Activated gamma-delta T cell (primary cell): ENCODE measurements at regions not wholly inside any gene's neighbourhood (a gene's known extent, or its start where the extent isn't known, plus 50 kb on each side); places are given as distances from the start of the nearest gene placed in this dataset.

Source experiments
- DNase-seq: peaks from one replicate; lab custom pipeline; 2025; lab: John Stamatoyannopoulos, UW

- DNase-seq, result no peak
These were observed 50.3 kb upstream of the SORBS2 start for GRCh38 chr4:185862340-185862739.

- DNase-seq, result no peak
These were observed 52.0 kb upstream of the SORBS2 start for GRCh38 chr4:185863946-185864345.

DNA sequence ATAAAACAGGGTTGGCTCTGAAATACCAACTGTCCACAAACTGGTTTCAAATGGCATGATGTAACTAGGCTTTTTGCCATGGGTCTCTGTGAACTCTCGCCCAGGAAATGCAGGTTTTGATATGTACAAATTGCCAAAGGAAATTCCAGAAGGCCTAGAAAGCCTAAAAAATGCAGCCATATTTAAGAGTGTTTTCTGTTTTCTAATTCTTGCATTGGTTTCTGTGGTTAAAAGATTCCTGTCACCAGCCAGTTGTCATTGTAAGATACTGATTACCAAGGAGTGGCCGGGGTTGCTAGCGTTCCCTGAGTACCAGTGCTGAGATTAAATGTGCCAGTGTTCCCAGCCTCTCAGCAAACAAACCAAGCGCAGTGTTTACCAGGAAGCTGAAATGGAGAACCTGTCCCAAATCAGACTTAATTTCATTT is 53.9 kb upstream of the SORBS2 start:
- no peak for DNase-seq

GRCh38 chr4:185867770-185868169 is 55.8 kb upstream of the SORBS2 start:
- no peak for DNase-seq

- DNase-seq, result no peak
These were observed 57.0 kb upstream of the SORBS2 start for GRCh38 chr4:185868983-185869382.

DNA sequence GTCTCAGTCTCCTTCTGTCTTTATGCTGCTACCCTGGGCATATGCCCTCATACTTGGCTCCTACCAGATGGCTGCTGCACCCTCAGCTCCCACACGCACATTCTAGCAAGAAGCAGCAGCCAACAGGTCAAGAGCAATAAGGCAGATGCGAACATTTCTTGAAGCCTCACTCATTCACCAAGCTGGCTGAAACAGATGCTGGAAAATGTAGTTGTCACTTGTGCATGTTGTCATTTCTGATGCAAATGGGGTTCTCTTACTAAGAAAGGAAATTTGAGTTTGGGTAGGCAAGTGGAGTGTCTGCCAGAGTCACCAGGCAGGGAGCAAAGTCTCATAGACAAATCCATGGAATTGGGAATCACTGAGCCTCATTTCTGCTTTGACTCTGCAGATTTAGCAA is 57.4 kb upstream of the SORBS2 start:
- DNase-seq, result no peak

- no peak for DNase-seq
These were observed 58.4 kb upstream of the SORBS2 start for GRCh38 chr4:185870366-185870765.

- DNase-seq, result no peak
These were observed 60.9 kb upstream of the SORBS2 start for GRCh38 chr4:185872747-185873380.

GRCh38 chr4:185874516-185875230 is 62.7 kb upstream of the SORBS2 start:
- DNase-seq, result no peak

DNA sequence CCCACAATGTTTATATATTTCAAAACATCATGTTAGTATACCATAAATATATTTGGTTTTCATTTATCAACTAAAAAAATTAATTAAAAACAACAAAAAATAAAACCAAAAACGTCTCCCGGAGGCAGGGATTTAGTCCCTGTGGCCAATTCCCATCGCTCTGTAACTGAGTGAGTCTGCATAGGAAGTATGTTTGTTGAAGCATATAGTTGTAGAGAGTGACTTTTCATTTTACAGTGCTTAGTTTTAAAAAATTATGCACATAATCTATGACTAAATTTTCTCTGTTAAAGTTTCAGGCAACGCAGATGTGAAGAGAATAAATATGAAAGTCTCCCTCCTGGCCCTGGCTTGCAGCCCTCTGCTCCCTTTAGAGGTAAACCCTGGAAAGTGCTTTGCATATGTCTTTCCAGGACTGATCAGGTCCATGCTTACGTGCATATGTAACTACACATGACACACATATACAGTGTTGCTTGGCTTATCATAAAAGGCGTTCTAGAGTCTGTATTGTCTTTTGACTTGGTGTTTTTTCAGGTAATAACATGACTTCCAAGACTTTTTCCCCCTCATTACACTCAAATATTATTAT is 63.4 kb upstream of the SORBS2 start:
- no peak for DNase-seq

GRCh38 chr4:185878633-185879032 is 66.6 kb upstream of the SORBS2 start:
- DNase-seq, result no peak

DNA sequence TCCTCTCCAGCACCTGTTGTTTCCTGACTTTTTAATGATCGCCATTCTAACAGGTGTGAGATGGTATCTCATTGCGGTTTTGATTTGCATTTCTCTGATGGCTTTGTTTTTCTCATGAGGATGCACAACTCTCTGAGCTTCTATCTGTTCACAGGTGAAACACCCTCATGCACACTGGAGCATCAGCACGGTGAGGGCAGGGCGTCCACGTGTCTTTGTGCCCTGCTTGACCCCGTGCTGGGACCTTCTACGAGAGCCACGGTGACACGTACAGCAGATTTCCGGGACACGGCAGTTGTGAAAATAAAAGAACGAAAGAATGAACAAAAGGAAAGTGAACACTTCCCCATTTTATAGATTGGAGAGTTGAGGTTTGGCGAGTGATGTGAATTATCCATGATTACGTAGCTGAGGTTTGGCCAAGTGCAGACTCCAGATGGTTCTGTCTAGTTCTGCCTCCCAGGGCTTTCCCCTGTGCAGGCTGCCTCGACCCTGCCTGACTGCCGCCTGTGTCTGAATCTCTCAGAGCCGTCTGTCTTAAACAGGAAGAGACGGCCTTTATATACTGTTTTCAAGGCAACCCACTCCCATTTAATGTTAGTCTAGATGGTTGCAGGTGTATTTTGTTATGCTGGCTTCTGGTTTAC is 67.8 kb upstream of the SORBS2 start:
- DNase-seq, result no peak

DNA sequence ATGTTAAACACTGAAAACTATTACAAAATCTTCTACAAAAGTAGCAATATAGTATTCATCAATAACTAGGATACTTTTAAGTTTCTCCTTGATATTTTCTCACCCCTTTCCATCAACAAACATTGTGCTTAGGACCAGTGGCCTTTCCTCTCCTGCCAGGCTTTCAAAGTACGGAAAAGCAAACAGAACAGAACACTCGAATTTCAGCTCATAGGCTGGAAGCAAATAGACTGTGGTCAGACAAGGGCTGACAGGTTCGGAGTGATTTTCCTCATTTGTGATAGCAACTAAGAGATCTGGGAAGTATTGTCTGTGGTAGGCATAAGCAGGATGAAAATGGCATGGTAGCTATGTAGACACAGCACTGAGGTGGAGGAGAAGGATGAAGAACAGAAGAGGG is 68.6 kb upstream of the SORBS2 start:
- DNase-seq, result no peak

GRCh38 chr4:185881430-185881829 is 69.4 kb upstream of the SORBS2 start:
- DNase-seq, result no peak

- DNase-seq, result no peak
These were observed 71.6 kb upstream of the SORBS2 start for GRCh38 chr4:185883591-185883990.

DNA sequence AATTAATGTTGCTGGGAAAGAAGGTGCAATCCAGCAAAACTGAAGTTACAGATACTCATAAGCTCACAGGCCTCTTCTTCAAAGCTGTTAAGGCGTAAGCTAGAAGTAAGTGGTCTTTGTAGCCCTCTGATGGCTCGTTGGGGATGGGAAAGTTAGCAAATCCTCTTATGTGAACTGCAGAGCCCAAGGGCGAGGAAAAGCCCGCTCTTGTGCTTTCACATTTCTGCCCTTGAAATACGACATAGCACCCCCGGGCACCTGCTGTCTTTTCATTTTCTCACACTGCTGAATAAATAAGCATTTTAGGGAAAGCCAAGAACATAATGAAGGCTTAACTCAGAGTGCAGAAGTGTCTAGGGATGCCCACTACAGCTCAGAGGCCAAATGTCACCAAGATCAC is 73.1 kb upstream of the SORBS2 start:
- DNase-seq, result no peak

DNA sequence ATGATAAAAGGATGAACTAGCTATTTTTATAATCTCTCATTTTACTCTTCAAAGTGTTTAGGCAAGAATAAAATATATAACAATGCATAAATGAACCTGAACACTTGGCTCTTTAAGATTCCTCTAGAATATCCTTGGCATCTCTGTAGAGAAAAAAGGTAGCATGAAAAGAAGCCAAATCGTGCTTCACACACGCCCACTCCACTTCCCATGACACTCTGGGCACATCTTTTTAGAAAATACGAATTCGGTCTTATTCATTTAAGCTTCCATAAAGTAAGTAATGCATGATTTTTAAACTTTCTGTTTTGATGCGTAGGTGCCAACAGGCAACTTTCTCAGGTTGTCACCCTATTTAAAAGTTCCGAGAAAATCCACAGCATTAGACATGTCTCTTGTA is 73.6 kb upstream of the SORBS2 start:
- no peak for DNase-seq

- DNase-seq, result no peak
These were observed 75.0 kb upstream of the SORBS2 start for GRCh38 chr4:185886832-185887524.

- no peak for DNase-seq
These were observed 76.7 kb upstream of the SORBS2 start for GRCh38 chr4:185888676-185889075.

- DNase-seq, result no peak
These were observed 77.6 kb upstream of the SORBS2 start for GRCh38 chr4:185889585-185889984.

GRCh38 chr4:185890196-185890595 is 78.2 kb upstream of the SORBS2 start:
- DNase-seq, result no peak

DNA sequence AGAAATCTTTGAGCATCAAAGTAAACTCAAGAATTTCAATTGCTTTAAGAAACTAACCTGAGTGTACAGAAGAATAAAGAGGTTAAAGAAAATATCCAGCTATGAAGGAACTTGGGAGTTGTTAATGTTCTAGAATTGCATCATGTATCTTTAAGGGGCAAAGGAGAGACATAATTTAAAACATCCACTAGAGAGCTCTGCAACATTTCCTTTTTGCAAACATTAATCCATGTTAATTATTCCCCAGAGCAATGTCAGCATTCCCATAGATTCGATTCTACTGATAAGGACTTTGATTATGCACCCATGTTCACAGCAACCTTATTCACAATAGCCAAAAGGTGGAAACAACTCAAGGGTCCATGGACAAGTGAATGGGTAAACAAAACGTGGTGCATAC is 80.2 kb upstream of the SORBS2 start:
- no peak for DNase-seq
